ENCODE measurements at regions not wholly inside any gene's neighbourhood (a gene's known extent, or its start where the extent isn't known, plus 50 kb on each side); places are given as distances from the start of the nearest gene placed in this dataset.

GRCh38 chr6:108751851-108752732 lies 96.1 kb upstream of the ARMC2 start:
- DNase-seq, result no peak

- DNase-seq, result no peak
These were observed 95.3 kb upstream of the ARMC2 start for GRCh38 chr6:108752733-108753590.

GRCh38 chr6:108755257-108756240 lies 92.7 kb upstream of the ARMC2 start:
- DNase-seq, result peak; percentile 21

- DNase-seq, result no peak
These were observed 90.9 kb upstream of the ARMC2 start for GRCh38 chr6:108757357-108757756.

GRCh38 chr6:108758884-108759283 lies 89.3 kb upstream of the ARMC2 start:
- DNase-seq, result no peak

GRCh38 chr6:108760126-108761050 lies 87.8 kb upstream of the ARMC2 start:
- DNase-seq, result peak; percentile 72

GRCh38 chr6:108762394-108762793 lies 85.8 kb upstream of the ARMC2 start:
- no peak for DNase-seq

GRCh38 chr6:108763931-108764579 lies 84.2 kb upstream of the ARMC2 start:
- DNase-seq, result no peak

GRCh38 chr6:108764580-108764950 lies 83.7 kb upstream of the ARMC2 start:
- no peak for DNase-seq

- no peak for DNase-seq
These were observed 82.7 kb upstream of the ARMC2 start for GRCh38 chr6:108765495-108765894.

GRCh38 chr6:108766419-108766818 lies 81.8 kb upstream of the ARMC2 start:
- no peak for DNase-seq

GRCh38 chr6:108766886-108767285 lies 81.3 kb upstream of the ARMC2 start:
- DNase-seq, result no peak

- no peak for DNase-seq
These were observed 80.6 kb upstream of the ARMC2 start for GRCh38 chr6:108767418-108768165.

- no peak for DNase-seq
These were observed 80.1 kb upstream of the ARMC2 start for GRCh38 chr6:108768166-108768555.

- no peak for DNase-seq
These were observed 79.3 kb upstream of the ARMC2 start for GRCh38 chr6:108768792-108769524.

- peak; percentile 54 for DNase-seq
These were observed 76.8 kb upstream of the ARMC2 start for GRCh38 chr6:108771421-108771820.

- no peak for DNase-seq
These were observed 73.7 kb upstream of the ARMC2 start for GRCh38 chr6:108774555-108774954.

GRCh38 chr6:108777536-108777935 lies 70.7 kb upstream of the ARMC2 start:
- DNase-seq, result peak; percentile 80

Measured in fibroblast of skin of abdomen (primary cell).